Activated naive CD8-positive, alpha-beta T cell treated with anti-CD3 and anti-CD28 coated beads for 36 hours (primary cell): ENCODE measurements at regions not wholly inside any gene's neighbourhood (a gene's known extent, or its start where the extent isn't known, plus 50 kb on each side); places are given as distances from the start of the nearest gene placed in this dataset.
"Not testable (repeated sequence)": the region's sequence is repeated elsewhere in the genome, so short reads cannot be mapped to it uniquely, and the experiment has no call there.

Experiments
- DNase-seq: peaks from one replicate; pipeline ENCODE4 v3.0.0; 2021
- H3K27ac Mint-ChIP-seq: one replicate; pipeline ENCODE4 v1.8.0; 2022; ENCODE audit warnings: mild to moderate bottlenecking, moderate library complexity, mixed read lengths
- H3K27me3 Mint-ChIP-seq: one replicate; pipeline ENCODE4 v1.8.0; 2022; ENCODE audit warnings: mild to moderate bottlenecking, mixed read lengths
- H3K36me3 Mint-ChIP-seq: one replicate; pipeline ENCODE4 v1.8.0; 2021; ENCODE audit warnings: mild to moderate bottlenecking, mixed read lengths
- H3K4me1 Mint-ChIP-seq: one replicate; pipeline ENCODE4 v1.8.0; 2021; ENCODE audit warnings: mixed read lengths
- H3K4me3 Mint-ChIP-seq: one replicate; pipeline ENCODE4 v1.8.0; 2022; ENCODE audit warnings: mild to moderate bottlenecking, moderate library complexity, mixed read lengths
- H3K9me3 Mint-ChIP-seq: one replicate; pipeline ENCODE4 v1.8.0; 2022; ENCODE audit warnings: mixed read lengths

DNA sequence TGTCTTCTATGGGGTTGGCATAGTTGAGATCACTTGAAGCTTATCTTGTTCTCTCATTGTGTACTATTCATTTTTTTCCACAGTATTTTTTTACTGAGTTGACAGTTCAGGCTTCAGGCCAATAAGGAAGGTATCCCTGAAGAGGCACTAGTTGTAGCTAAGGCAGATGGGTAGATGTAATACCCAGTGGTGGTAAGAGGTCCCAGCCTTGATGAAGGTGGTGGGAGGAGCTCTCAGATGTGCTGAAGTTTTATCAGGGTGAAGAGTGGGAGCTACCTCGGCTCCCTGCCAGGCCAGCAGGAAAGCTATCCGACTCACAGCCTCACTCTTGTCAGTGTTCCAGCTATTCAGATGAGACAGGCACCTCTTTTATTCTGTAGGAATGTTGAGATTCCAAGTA lies 87.7 kb upstream of the UFL1 start:
- H3K36me3 Mint-ChIP-seq = peaks cover 8% of the 10 kb centered on the region
- H3K4me1 Mint-ChIP-seq = no peaks in the 10 kb centered on the region
- peaks cover 16% of the 10 kb centered on the region for H3K27me3 Mint-ChIP-seq
- H3K9me3 Mint-ChIP-seq = peaks cover 30% of the 10 kb centered on the region
- H3K27ac Mint-ChIP-seq = no peak overlapping the region
- no peak for DNase-seq
- H3K4me3 Mint-ChIP-seq = no peak overlapping the region

GRCh38 chr6:96436398-96436797 lies 85.2 kb upstream of the UFL1 start:
- DNase-seq = no peak
- Mint-ChIP-seq H3K9me3 (peaks cover 21% of the 10 kb centered on the region), H3K27me3 (peaks cover 16% of the 10 kb centered on the region), H3K4me1 (no peaks in the 10 kb centered on the region), H3K36me3 (peaks cover 11% of the 10 kb centered on the region), H3K4me3 (no peak overlapping the region), H3K27ac (no peak overlapping the region)

- not testable (repeated sequence) for H3K4me3 Mint-ChIP-seq, DNase-seq, H3K27ac Mint-ChIP-seq, H3K4me1 Mint-ChIP-seq
- Mint-ChIP-seq H3K27me3 (peaks cover 15% of the 10 kb centered on the region), H3K9me3 (peaks cover 21% of the 10 kb centered on the region), H3K36me3 (peaks cover 11% of the 10 kb centered on the region)
Measured at GRCh38 chr6:96437228-96437627, 84.4 kb upstream of the UFL1 start.

GRCh38 chr6:96450082-96450769 lies 71.4 kb upstream of the UFL1 start:
- Mint-ChIP-seq H3K9me3 (peaks cover 1% of the 10 kb centered on the region), H3K27me3 (no peaks in the 10 kb centered on the region), H3K4me3 (no peak overlapping the region), H3K4me1 (no peaks in the 10 kb centered on the region), H3K27ac (no peak overlapping the region), H3K36me3 (no peaks in the 10 kb centered on the region)
- DNase-seq = no peak

GRCh38 chr6:96450770-96451130 lies 70.9 kb upstream of the UFL1 start:
- Mint-ChIP-seq H3K4me3 (no peak overlapping the region), H3K27me3 (no peaks in the 10 kb centered on the region), H3K4me1 (no peaks in the 10 kb centered on the region), H3K36me3 (no peaks in the 10 kb centered on the region), H3K9me3 (peaks cover 1% of the 10 kb centered on the region), H3K27ac (no peak overlapping the region)
- no peak for DNase-seq

DNA sequence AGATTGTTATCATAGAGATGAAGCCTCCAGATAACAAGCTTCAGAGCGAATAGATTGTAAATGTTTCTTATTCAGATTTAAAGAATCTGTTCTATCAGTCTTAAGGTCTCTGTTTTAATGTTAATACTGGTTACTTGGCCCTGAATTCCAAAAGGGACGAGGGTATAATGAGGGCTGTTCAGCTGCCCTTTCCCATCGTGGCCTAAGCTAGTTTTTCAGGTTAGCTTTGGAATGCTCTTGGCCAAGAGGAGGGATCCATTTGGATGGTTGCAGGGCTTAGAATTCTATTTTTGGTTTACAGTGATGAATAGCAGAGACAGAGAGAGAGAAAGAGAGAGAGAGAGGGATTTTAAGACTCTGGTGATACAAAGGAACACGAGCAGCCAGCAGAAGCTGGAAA lies 62.8 kb upstream of the UFL1 start:
- Mint-ChIP-seq H3K4me3 (no peak overlapping the region), H3K36me3 (no peaks in the 10 kb centered on the region), H3K27me3 (no peaks in the 10 kb centered on the region), H3K27ac (no peak overlapping the region), H3K9me3 (no peaks in the 10 kb centered on the region), H3K4me1 (no peaks in the 10 kb centered on the region)
- no peak for DNase-seq

- H3K27me3 Mint-ChIP-seq = no peaks in the 10 kb centered on the region
- H3K4me3 Mint-ChIP-seq = no peak overlapping the region
- H3K4me1 Mint-ChIP-seq = peaks cover 2% of the 10 kb centered on the region
- H3K9me3 Mint-ChIP-seq = no peaks in the 10 kb centered on the region
- no peak overlapping the region for H3K27ac Mint-ChIP-seq
- DNase-seq = no peak
- no peaks in the 10 kb centered on the region for H3K36me3 Mint-ChIP-seq
Measured at GRCh38 chr6:96460052-96460700, 61.4 kb upstream of the UFL1 start.

GRCh38 chr6:96465321-96465903 lies 56.2 kb upstream of the UFL1 start:
- H3K36me3 Mint-ChIP-seq = no peaks in the 10 kb centered on the region
- DNase-seq = no peak
- no peak overlapping the region for H3K4me3 Mint-ChIP-seq
- peaks cover 26% of the 10 kb centered on the region for H3K4me1 Mint-ChIP-seq
- peak overlapping the region; percentile 13 for H3K27ac Mint-ChIP-seq
- H3K9me3 Mint-ChIP-seq = no peaks in the 10 kb centered on the region
- H3K27me3 Mint-ChIP-seq = no peaks in the 10 kb centered on the region

DNA sequence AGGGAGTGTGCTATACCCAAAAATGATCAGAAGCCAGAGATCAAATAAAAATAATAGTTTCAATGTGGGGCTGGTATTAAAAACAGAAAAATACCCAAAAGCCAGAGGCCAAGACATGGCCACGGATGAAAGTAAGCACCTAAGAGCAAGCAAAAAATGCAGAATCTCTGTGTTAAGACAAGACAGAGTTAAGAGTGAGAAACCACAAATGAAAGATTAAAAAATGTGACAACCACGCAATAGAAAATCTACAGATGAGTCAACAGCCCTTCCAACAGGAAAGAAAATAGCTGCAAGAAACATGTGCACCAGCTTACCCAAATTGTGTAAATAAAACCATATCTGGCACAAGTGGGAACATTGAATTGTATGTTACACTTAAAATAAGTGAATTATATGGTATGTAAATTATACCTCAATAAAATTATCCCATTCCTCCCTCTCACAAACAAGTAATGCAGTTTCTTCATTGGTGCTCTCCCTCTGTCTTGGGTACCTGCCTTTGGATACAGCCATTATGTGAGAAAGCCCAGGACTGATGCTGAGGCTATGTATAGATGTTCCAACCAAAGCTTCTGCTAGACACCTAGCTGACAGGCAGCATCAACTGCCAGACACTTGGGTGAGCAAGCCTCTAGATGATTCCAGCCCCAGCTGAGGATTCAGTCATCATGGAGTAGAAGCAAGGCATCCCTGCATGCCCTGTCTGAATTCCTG lies 55.3 kb upstream of the UFL1 start:
- Mint-ChIP-seq H3K9me3 (no peaks in the 10 kb centered on the region), H3K4me3 (no peak overlapping the region), H3K27me3 (no peaks in the 10 kb centered on the region), H3K36me3 (no peaks in the 10 kb centered on the region), H3K27ac (no peak overlapping the region), H3K4me1 (peaks cover 26% of the 10 kb centered on the region)
- no peak for DNase-seq

- Mint-ChIP-seq H3K27ac (no peak overlapping the region), H3K4me1 (peaks cover 26% of the 10 kb centered on the region), H3K9me3 (no peaks in the 10 kb centered on the region), H3K4me3 (no peak overlapping the region), H3K36me3 (no peaks in the 10 kb centered on the region), H3K27me3 (no peaks in the 10 kb centered on the region)
- DNase-seq = no peak
Measured at GRCh38 chr6:96467814-96468213, 53.8 kb upstream of the UFL1 start.

DNA sequence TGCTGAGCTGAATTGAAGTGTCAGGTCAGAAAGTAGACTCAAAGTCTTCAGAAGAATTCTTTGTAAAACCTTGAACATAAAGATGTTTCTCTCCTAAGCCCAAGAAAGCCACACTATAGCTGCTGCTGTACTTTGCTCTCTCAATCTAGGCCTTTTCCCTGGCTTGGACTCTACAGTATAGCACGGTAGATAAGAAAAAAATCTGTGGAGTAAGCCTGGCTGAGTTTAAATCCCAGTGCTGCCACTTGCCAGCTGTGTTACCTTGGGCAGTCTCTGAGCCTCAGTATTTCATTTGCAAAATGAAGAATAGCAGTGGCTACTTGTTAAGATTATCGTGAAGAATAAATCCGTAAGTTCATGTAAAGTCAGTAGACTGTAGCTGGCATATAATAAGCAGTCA lies 53.3 kb upstream of the UFL1 start:
- H3K36me3 Mint-ChIP-seq = no peaks in the 10 kb centered on the region
- DNase-seq = no peak
- H3K27ac Mint-ChIP-seq = no peak overlapping the region
- H3K4me1 Mint-ChIP-seq = peaks cover 26% of the 10 kb centered on the region
- peaks cover 1% of the 10 kb centered on the region for H3K9me3 Mint-ChIP-seq
- H3K27me3 Mint-ChIP-seq = no peaks in the 10 kb centered on the region
- H3K4me3 Mint-ChIP-seq = no peak overlapping the region

DNA sequence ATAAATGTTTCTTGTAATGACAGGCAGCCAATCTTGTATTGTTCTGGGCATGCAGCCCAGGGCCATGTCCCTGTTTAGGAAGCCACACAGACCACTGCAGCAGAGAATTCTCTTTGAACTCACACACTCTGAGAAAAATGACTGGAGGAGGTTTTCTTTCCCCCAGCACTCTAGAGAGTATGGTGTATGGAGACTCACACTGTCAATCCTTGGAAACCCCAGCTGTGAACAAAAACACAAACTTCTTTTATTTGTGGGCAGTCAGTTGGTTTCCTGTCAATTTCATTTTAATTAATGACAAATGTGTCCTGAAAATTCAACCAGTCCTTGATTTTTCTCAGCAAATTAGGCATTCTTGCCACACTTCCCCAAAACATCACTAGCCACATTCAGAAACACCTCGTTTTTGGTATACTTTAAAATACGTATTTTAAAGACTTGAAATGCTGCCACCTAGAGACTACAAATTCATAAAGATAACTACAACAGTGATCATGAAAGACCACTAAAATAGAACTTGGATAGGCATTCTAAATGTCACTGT lies 52.9 kb upstream of the UFL1 start:
- H3K27ac Mint-ChIP-seq = no peak overlapping the region
- no peaks in the 10 kb centered on the region for H3K36me3 Mint-ChIP-seq
- DNase-seq = no peak
- no peak overlapping the region for H3K4me3 Mint-ChIP-seq
- H3K27me3 Mint-ChIP-seq = no peaks in the 10 kb centered on the region
- peaks cover 1% of the 10 kb centered on the region for H3K9me3 Mint-ChIP-seq
- peaks cover 26% of the 10 kb centered on the region for H3K4me1 Mint-ChIP-seq

- no peak overlapping the region for H3K27ac Mint-ChIP-seq
- H3K4me1 Mint-ChIP-seq = peaks cover 26% of the 10 kb centered on the region
- H3K9me3 Mint-ChIP-seq = peaks cover 3% of the 10 kb centered on the region
- no peak overlapping the region for H3K4me3 Mint-ChIP-seq
- H3K27me3 Mint-ChIP-seq = no peaks in the 10 kb centered on the region
- H3K36me3 Mint-ChIP-seq = no peaks in the 10 kb centered on the region
- no peak for DNase-seq
Measured at GRCh38 chr6:96469312-96469711, 52.3 kb upstream of the UFL1 start.

DNA sequence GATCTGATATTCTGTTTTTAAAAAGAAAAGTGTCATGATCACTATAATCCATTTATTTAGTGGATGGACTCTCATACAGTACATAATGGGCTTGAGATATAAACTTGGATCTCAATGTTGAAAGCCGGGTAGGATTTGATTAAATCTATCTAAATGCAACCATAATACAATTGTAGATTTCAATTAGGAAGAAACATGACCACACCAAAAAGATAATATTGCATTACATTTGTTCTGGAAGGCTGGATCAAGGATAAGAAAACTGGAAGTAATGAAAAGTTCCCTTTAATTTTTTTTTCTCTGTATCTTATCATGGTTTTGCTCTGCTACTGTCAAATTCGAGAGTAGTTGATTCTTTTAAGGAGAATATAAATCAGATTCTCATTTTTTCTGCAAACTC lies 51.3 kb upstream of the UFL1 start:
- Mint-ChIP-seq H3K27ac (no peak overlapping the region), H3K36me3 (no peaks in the 10 kb centered on the region), H3K4me1 (peaks cover 22% of the 10 kb centered on the region)

More for the DNA sequence above, 51.3 kb upstream of the UFL1 start:
- Mint-ChIP-seq H3K9me3 (peaks cover 10% of the 10 kb centered on the region), H3K4me3 (no peak overlapping the region), H3K27me3 (no peaks in the 10 kb centered on the region)
- DNase-seq = no peak
